Activated naive CD8-positive, alpha-beta T cell treated with anti-CD3 and anti-CD28 coated beads, Interleukin-2, amount 50 U/mL, for 16 hours (primary cell): ENCODE measurements at regions not wholly inside any gene's neighbourhood (a gene's known extent, or its start where the extent isn't known, plus 50 kb on each side); places are given as distances from the start of the nearest gene placed in this dataset.
"Not testable (repeated sequence)": the region's sequence is repeated elsewhere in the genome, so short reads cannot be mapped to it uniquely, and the experiment has no call there.

ENCODE experiments used
- DNase-seq: peaks from one replicate; pipeline ENCODE4 v3.0.0-alpha.2; 2020; ENCODE audit warnings: low read depth, low spot score

- no peak for DNase-seq
Observed at GRCh38 chr4:179663641-179664429, 2221.6 kb upstream of the AGA start.

GRCh38 chr4:179664430-179665027, 2222.3 kb upstream of the AGA start:
- DNase-seq: no peak

GRCh38 chr4:179666226-179666625, 2224.0 kb upstream of the AGA start:
- DNase-seq: no peak

- DNase-seq: no peak
Observed at GRCh38 chr4:179671609-179672008, 2229.4 kb upstream of the AGA start.

DNA sequence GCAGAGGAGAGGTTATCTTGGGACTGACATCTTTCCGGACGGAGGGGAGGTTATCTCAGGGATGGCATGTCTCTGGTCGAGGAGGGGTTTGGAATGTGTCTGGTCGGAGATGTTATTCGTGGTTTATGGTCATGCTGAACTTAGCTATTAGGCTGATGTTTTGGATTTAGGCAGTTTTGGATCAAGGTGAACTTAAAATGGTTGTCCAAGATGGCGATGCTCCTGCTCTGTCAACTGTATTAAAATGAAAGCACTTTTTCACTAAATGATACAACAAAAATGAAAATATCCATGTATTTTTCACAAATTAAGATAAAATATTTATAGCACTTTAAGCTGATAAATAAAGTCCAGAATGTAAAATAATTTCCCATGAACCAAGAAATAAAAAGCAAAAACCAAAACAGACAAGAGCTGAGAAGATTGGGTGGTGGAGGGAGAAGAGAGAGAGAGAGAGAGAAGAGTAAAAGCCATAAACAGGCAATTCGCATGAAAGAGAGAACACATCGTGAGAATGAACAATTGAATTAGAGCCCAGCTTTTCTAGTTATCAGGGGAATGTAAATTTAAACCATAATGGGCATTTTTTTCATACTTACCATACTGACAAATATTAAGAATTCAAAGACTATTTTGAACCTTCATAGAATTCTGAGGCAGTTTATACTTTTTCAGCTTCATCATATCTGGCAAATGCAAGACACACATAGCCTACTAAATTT, 2236.0 kb upstream of the AGA start:
- DNase-seq: no peak

GRCh38 chr4:179683661-179684060, 2241.4 kb upstream of the AGA start:
- DNase-seq: not testable (repeated sequence)

- DNase-seq: no peak
Observed at GRCh38 chr4:179692222-179692621, 2250.0 kb upstream of the AGA start.

DNA sequence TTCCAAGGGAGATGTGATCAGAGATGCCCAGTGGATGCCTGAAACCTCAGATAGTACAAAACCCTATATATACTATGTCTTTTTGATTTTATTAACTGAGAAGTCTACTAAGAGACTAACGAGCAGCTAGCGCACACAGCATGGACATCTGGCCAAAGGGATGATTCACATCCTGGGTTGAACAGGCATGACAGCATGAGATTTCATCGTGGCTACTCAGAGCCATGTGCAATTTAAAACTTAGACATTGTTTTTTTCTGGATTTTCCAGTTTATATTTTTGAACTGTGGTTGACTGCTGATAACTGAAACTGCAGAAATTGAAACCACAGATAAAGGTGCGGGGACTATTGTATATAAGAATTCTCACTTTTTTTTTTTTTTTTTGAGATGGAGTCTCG, 2252.9 kb upstream of the AGA start:
- no peak for DNase-seq

DNA sequence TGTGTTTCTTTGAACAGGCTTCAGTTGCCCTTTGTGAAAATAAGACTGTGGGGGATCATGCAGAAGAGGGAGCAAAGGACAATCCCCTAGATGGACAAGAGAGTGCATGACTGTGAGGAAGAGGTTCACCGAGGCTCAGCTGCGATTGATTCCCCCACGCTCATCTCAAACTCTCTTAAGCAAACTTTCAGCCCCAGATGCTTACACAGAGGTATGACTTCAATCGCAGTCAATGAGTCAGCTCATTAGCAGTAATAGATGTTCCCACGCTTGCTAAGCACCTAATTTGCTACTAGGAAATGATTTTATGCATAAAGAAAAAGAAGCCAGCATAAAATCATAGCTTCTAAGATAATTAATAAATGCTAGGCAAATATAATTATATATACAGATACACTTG, 2256.1 kb upstream of the AGA start:
- no peak for DNase-seq

DNA sequence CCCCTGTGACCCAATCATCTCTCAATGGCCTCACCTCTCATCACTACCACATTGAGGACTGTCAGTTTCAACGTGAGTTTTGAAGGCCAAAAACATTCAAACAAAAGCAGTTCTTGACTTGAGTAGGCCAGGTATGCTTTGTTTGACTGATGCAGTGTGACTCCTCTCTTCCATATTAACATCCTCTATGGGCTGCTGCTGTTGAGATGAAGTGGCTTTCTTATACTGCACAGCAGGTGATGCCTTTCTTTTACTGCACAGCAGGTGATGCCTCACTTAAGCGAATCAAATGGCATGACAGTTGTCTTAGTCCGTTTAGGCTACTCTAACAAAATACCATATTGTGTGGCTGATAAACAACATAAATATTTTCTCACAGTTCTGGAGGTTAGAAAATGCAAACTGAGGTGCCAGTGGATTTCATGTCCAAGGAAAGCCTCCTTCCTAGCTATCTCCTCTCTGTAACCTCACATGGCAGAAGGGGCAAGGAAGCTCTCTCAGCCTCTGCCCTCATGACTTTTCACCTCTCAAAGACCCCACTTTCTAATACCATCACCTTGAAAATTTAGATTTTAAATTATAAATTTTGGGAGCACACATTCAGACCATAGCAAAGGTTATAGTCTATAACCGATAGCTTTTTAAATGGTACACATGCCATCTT, 2267.9 kb upstream of the AGA start:
- DNase-seq: no peak

DNA sequence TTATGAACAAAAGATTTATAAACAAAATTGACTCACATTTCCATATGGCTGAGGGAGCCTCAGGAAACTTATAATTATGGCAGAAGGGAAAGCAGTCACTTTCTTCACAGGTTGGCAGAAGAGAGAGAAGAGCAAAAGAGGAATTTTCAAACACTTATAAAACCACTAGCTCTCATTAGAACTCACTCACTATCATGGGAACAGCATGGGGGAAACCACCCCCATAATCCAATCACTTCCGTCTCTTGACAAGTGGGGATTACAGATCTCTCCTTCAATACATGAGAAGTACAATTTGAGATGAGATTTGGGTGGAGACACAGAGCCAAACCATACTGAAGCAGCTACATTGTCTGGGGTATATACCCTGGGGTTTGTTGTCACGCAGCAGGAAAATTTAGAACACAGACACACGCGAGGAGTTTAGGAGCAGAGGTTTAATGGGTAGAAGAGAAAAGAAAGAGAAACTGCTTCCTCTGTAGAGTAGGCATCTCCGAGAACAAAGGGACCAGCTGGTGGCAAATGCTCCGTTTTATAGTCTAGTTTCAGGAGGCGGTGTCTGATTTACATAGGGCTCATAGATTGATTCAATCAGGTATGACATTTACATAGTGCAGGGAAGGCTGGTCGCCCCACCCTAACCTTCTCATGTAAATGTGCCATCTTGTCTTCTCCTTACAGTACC, 2277.7 kb upstream of the AGA start:
- DNase-seq: no peak

DNA sequence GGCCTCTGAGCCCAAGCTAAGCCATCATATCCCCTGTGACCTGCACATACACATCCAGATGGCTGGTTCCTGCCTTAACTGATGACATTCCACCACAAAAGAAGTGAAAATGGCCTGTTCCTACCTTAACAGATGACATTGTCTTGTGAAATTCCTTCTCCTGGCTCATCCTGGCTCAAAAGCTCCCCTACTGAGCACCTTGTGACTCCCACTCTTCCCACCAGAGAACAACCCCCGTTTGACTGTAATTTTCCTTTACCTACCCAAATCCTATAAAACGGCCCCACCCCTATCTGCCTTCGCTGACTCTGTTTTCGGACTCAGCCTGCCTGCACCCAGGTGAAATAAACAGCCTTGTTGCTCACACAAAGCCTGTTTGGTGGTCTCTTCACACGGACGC, 2284.3 kb upstream of the AGA start:
- DNase-seq: not testable (repeated sequence)

DNA sequence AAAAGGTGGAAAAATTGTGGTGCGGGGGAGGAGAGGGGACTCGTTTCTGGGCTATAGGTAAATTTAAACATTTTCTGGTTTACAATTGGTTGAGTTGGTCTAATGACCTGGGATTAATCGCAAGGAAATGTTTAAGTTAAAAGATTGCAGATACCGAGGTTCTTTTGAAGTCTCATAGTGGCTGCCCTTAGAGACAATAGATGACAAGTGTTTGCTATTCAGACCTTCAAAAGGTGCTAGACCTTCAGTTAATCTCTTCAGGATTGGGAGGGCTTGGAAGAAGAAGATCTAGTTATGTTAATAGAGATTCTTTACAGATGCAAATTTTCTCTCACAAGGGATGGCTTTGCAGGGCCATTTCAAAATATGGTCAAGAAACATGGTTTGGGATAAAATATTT, 2286.1 kb upstream of the AGA start:
- DNase-seq: no peak

DNA sequence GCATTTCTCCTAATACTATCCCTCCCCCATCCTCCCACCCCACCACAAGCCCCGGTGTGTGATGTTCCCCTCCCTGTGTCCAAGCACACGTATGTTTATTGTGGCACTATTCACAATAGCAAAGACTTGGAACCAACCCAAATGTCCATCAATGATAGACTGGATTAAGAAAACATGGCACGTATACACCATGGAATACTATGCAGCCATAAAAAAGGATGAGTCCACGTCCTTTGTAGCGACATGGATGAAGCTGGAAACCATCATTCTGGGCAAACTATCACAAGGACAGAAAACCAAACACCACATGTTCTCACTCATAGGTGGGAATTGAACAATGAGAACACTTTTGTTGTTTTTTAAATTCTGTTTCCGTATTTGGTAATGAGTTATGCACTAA, 2294.6 kb upstream of the AGA start:
- DNase-seq: not testable (repeated sequence)

DNA sequence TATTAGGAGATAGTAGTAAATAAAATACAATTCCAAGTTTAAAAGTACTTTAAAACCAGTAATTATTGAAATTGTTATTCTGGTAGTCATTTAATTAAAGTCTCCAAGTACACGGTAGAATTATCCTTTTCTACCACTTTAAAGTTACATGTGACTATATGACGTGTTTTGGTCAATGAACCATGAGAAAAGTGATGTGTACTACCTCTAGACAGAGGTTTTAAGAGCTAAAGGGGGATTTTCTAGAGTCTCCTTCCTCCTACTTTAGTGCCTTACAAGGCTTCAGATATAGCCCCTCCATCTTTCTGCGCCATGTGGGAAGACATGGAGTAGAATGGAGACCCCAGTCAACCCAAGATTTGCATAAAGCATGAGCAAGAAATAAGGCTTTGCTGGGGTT, 2296.6 kb upstream of the AGA start:
- no peak for DNase-seq

- DNase-seq: no peak
Observed at GRCh38 chr4:179747218-179747910, 2305.1 kb upstream of the AGA start.

DNA sequence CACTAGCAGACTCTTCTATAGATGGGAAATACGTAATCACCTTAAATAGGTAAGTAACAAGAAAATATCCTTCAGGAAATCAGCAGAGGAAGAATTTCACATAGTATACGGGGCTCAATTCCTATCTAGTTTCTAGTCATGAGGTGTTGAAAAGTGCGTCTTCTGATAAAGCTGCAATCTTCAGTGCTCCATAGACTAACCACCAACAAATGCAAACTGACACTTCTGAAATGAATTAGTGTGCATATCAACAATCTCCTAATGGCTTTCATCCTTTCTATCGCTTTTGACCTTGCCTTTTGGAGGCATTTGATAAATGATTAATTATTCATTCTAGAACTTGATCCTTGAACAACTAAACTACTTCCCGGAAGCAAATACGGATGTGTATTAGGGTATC, 2306.6 kb upstream of the AGA start:
- DNase-seq: no peak

- no peak for DNase-seq
Observed at GRCh38 chr4:179750374-179750773, 2308.1 kb upstream of the AGA start.

- DNase-seq: no peak
Observed at GRCh38 chr4:179751669-179752068, 2309.4 kb upstream of the AGA start.

GRCh38 chr4:179755322-179755721, 2313.1 kb upstream of the AGA start:
- no peak for DNase-seq

DNA sequence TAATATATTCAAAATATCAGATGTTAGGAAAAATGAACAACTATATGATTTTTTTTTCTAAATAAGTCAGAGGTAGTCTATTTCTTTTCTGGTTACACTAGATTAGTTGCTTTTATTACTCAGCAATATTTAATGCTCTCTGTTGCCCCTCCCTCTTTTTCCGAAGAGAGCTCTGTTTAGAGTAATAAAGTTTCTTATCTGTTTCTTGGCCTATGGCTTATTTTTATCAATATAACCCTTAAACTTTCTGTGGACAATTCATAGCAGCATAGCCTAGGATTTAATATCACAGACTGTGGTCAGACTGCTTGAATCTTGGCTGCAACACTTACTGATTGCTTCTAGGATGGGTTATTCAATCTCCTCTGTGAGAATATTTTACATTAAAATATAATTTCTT, 2315.4 kb upstream of the AGA start:
- DNase-seq: no peak
